ENCODE measurements at regions not wholly inside any gene's neighbourhood (a gene's known extent, or its start where the extent isn't known, plus 50 kb on each side); places are given as distances from the start of the nearest gene placed in this dataset.

DNA sequence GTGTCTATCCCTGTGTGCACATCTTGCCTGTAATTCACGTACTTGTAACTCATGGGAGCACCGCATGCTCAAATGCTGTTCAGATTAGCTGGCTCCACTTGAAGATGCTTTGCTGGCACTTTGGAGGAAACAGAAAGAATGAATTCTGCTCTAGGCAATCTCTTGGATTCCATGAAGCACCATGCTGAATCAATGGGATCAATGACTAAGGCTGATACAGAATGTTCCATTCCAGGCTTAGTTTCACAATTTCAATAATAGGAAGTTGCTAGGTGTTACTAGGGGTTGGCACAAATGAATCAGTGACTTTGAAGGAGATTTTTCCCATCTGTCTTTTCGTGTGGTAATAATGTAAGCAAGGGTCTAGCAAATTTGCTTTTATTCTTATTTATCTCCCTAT is 328.8 kb downstream of the OSR1 start:
- no peak for DNase-seq

- DNase-seq, result peak; percentile 69
Measured at GRCh38 chr2:19028587-19029375, 329.6 kb downstream of the OSR1 start.

GRCh38 chr2:19027626-19028025 is 330.8 kb downstream of the OSR1 start:
- DNase-seq, result no peak

- DNase-seq, result no peak
Measured at GRCh38 chr2:19026261-19026660, 332.2 kb downstream of the OSR1 start.

- DNase-seq, result no peak
Measured at GRCh38 chr2:19022334-19022733, 336.1 kb downstream of the OSR1 start.

DNA sequence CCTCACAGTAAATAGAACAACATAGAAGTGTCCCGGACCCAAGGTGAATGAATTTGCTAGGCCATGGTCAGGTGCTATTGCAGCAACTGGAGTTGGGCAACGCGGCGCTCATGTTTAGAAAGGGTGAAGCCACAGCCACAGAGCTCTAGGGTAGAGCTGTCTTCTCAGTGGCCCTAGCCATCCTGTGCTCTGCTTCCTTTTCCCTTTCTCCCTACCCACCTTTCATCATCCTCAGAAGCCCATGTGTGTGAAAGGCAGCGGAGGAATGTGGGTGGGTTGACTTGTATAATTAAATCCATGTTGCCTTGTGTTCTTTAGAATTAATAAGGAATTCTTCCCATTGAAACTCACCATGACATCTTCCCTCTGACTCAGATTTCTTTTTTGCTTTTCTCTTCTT is 336.7 kb downstream of the OSR1 start:
- DNase-seq, result no peak

DNA sequence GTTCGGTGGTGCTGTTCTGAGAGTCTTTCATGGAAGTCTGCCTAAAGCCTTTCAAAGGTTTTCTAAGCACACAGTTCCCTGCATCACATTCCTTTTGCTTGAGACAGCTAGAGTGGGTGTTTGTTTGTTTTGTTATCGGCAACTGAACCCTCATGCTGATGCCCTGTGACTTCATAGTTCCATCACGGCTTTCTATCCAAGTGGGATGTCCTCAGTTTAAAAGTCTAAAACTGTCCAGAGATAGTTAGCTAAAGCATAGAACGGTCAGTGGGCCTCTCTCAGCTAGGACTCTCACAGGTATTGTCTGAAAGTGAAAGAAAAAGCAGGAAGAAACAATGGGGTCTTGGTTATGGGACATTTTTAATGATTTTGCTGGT is 337.3 kb downstream of the OSR1 start:
- DNase-seq, result no peak

GRCh38 chr2:19020144-19021099 is 338.0 kb downstream of the OSR1 start:
- no peak for DNase-seq

GRCh38 chr2:19009510-19009909 is 348.9 kb downstream of the OSR1 start:
- DNase-seq, result no peak

DNA sequence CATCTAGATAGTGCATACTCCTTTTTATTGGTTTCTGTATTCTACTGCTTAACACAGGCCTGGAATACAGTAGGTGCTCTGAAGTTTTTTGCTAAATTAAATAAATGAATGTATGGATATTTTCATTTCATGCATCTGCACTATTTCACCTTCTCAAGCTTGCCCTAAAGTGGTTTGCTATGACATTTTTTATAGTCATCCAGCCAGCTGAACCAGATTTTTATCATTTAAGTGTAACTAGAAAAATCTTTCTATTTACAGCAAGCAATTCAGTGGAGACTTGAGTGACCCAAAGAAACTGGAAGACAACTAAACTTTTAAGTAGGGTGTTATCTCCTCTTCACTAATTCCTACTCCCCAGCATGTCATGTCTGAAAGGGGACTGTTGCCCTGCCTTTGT is 354.9 kb downstream of the OSR1 start:
- DNase-seq, result no peak

GRCh38 chr2:19000776-19001175 is 357.6 kb downstream of the OSR1 start:
- DNase-seq, result no peak

GRCh38 chr2:18999198-18999597 is 359.2 kb downstream of the OSR1 start:
- DNase-seq, result no peak

DNA sequence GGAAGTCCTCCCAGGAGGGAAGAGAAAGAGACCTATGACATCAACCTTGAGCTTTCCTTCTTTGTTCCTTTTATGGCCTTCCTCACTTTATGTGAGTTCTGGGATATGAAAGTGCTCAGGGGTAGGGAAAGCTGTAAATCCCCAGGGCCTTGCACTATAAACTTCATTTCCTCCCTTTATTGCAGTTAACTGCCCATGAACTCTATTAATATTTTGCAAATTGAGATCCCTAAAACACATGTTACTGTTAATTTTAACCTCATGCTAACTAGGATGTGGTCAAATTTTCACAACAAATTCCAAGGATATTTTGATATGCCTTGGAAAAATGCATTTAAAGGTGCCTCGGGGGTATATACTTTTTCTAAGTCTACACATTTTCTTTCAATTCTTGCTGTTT is 359.9 kb downstream of the OSR1 start:
- DNase-seq, result no peak

DNA sequence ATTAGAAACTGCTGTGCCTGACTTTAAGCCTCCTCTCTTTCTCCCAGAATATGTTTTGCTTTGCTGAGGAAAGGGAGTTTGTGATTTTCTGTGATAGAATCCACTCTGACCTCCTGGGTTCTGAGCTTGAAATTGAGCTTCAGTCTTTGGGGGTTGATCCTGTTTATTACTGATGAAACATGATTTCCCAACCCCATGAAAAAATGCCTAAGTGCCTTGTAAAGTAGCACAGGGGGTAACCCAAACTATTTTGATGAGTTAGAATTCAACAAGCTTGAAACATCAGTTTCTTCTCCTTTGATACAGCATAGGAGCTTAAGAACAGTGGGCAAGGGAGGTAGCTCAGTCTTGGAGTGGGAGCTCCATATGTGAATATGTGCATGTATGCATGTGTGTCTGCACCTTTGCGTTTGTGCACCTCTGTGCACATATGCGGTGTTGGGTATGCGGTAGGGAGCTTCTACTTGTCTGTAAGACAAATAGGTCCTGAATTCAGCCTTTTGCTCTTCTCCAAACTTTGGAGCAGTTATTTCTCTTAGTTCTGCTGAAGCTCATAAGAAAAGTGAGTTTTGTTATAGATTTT is 364.6 kb downstream of the OSR1 start:
- DNase-seq, result no peak

- DNase-seq, result no peak
Measured at GRCh38 chr2:18991177-18992168, 366.9 kb downstream of the OSR1 start.

DNA sequence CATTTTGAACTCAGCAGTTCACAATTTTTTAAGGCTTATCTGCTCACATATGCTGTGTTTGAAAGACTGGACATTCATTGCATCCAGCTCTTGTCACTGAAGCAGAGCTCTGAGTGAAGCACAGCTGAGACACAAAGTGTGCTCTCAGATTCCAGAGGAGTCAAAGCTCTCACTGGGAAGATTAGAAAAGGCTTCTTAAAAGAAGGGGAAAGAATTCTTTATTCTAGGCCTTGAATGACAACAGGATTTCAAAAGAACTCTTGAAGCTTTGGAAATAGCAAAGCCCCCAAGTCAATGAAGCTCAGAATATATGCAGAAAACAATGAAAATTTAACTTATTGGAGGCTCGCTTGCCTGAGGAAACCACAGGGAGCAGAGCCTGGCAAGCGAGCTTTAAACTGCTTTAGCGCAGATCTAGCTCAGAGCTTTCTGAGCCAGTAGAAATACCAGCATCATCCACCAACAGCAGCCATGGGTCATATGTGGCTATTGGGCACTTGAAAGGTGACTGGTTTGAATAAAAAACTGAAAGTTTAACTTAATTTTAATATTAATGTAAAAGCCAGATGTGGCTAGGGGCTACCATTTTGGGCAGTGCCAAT is 369.7 kb downstream of the OSR1 start:
- DNase-seq, result no peak

GRCh38 chr2:18987592-18988073 is 370.8 kb downstream of the OSR1 start:
- peak; percentile 74 for DNase-seq

DNA sequence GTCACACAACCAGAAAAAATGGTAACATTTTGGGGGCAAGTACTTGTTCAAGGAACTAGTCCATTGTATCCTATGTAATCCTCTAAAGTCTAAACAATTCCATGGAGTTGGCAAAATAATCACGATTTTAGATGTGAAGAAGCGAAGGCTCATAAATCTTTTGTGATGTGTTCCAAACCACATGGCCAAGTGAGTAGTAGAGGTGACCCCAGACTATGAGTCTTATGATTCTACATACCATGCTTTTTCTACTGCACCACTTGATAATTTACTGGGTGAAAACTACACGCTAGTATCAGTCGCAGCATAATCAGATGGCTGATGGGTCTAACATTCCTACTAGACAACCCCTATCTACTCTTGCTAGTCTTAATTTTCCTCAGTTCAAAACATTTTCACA is 371.4 kb downstream of the OSR1 start:
- DNase-seq, result no peak

- no peak for DNase-seq
Measured at GRCh38 chr2:18986046-18986445, 372.4 kb downstream of the OSR1 start.

DNA sequence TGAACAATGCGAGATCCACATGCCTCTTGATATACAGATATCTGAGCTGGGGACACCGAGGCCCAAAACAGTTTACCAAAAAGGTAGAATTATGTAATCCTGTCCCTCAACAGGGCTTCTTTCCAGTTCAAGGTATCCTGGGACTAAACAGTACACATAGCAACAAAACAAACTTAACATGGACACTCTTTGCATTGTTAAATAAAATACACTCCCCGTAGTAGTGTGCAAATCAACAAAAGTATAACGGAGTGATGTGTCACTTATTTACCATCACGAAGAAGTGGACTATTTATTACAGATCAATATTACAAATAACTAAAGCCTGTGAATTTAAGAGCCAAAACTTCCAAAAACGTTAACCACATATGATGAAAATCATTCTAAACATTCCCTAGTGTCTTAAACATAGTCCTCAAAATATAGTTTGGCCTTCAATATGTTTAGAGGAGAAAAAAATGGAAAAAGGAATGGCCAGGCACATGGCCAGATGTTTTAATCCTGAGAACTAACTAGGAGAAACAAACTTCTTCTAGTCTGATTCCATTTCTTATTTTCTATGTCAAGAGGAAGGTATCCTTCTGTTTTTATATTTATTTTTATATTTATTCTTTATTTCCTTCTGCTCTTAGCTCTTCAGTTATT is 377.5 kb downstream of the OSR1 start:
- no peak for DNase-seq

DNA sequence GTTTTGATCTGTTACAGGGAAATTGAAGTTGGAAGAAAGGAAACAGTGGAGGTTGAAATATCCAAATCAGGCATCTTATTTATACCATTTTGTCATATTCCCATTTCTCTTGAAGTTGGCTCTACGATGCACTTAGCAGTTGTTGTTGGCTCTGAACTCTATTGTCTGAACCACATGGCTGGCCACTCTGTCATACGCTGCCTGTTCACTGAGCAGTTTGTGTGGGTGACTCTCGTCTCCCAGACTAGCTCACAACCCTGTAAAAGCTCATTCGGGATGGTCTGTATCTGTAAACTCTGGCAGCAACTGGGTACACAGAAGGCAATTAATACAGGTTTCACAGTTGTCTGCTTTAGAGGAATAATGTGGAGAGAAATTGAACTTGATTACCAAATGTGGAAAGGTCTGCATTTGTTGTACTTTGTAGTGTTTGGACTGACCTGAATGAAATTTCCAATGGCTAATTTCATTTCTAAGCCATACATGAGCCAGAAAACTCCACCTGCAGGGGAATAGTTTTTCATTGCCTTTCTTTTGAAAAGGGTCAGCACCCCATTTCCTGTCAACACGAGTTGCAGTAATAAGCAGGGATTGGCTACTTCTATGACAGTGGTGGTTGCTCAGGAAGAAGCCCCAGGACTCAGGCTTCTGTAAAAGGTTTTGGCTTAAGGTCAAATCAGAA is 378.2 kb downstream of the OSR1 start:
- DNase-seq, result no peak
